GM19452 (cell line): ENCODE measurements at regions not wholly inside any gene's neighbourhood (a gene's known extent, or its start where the extent isn't known, plus 50 kb on each side); places are given as distances from the start of the nearest gene placed in this dataset.
"Not testable (repeated sequence)": the region's sequence is repeated elsewhere in the genome, so short reads cannot be mapped to it uniquely, and the experiment has no call there.

Experiments
- ATAC-seq: cut with Tn5 transposase; IDR thresholded peaks from one replicate; pipeline ENCODE4 v1.9.1; 2021; ENCODE audit not compliant: unreplicated experiment

DNA sequence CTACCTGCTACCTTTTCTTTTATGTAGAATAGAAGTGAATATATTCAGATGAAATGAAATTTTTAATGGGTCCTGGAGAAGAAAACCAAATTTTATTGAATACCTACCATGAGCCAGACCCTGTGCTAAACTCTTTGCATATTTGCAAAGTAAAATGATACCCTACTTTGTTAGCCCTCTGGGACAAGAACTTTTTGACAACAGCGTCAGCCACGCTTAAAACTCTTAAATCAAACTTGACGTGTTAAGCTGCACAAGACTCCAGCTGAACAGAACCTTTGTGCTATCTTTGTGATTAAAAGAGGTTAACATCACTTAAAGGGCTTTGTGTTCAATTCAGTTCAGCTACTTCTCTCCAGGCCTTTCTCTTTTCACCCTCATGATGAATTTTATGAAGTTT, 316.5 kb downstream of the MEX3B start:
- ATAC-seq: no peak

DNA sequence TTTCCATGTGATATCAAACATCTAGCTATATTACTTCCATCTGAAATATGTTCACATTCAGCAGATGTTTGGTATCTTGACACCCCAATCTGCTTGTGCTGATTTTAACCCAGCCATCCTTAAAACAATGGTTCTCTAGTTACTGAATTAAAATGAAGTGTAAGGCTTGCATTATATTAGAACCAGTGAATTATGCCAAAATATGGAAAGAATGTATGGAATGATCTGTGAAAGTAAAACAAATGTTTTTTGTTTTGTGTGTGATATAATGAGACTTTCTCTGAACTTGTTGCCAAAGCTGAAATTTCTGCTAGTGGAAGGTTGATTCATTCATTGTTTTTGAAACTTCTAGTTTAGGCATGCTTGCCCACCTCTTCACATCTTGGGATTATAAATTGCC, 317.1 kb downstream of the MEX3B start:
- ATAC-seq: no peak

DNA sequence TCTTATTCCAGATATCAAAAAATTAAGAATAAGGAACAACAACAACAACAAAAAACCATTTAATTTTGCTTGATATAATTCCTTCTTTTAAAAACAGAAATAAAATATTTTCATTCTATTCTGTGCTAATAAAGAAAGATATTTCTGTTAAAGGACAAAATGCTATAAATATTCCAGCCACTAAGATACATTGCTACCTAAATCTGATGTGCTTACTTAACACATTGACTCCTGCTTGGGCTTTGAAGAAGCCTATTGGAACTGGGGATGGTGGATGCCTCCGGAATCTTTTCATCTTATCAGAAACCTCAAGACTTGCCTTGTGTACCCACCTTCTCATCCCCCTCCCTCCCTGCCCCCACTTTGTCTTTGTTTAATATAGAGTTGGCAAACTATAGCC, 320.2 kb downstream of the MEX3B start:
- ATAC-seq: no peak

DNA sequence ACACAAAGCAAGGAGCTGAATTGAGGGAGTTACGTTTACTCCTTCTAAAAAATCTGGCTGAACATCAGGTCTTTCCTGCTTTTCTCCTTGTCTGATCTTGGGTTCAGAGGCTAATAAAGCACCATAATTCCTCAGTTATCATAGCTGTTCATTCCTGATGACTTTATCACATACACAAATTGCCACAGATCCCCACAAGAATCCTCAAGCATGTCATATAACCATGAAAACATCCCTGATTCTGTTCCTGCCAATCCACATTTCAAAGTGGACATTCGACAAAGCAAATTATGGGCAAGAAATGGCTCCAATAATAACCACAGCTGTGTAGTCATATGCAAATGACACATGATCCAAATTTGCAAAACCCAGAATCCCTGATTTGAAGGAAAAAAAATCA, 321.3 kb downstream of the MEX3B start:
- no peak for ATAC-seq

DNA sequence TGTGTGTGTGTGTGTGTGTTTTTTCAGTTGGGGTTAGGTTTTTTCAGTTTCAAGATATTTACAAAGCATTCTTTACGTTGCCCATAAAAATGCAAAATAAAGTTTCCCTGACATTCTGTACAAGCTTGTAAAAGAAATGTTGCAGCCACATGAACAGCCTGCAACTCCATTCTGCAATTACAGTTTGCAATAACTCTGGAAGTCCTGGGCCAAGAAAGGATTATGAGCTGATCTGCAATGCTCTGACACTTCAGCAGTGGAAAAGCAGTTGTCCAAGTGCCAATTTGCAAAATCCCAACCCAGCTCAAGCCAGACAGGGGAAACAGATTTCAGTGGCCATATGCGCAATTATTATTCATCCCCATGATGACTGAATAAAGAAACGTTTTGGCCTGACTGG, 322.1 kb downstream of the MEX3B start:
- ATAC-seq: no peak

DNA sequence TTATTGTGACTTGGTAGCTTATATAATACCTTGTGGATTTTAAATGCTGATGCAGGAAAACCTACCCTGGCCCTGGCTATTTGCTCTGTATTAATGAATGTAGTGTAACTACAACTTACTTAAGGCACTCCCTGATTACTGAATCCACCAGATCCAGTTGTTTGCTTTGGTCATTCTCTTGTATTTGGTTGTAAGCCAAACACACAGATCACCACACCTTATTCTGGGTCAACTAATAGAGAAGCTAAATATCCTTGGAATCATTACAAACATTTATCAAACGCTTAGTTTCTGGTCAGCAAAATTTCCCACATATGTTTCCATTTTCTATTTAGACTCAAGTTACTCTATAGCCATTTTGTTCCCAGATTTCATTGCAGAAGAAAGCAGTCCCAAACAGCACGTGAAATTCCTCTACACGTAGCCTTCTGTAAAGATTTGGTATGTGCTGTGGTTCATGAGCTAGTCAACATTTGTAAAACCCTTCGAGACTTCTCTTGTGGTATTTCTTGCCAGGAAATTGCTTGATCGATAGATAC, 322.6 kb downstream of the MEX3B start:
- ATAC-seq: no peak

DNA sequence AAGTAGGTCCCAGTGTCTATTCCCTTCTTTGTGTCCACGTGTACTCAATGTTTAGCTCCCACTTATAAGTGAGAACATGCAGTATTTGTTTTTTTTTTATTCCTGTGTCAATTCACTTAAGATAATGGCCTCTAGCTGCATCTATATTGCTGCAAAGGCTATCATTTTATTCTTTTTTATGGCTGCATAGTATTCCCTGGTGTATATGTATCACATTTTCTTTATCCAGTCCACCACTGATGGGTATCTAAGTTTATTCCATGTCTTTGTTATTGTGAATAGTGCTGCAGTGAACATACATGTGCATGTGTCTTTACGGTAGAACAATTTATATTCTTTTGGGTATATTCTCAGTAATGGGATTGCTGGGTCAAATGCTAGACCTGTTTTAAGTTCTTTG, 329.4 kb downstream of the MEX3B start:
- ATAC-seq: not testable (repeated sequence)

DNA sequence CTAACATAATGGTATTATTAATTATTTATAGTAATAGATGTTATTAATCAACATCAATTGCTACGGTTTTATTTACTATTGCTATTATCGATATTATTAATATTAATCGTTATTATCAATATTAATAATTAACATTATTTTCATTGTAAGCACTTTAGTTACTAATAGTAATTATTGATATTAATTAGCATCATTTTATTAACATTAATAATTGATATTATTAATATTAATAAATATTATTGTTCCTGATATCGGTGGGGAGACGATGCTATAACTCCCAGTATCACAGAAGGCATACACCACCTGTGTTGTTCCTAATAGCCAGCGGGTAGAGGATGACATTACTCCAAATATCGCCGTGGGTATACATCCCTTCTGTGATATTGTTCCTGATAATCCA, 335.5 kb downstream of the MEX3B start:
- ATAC-seq: no peak

DNA sequence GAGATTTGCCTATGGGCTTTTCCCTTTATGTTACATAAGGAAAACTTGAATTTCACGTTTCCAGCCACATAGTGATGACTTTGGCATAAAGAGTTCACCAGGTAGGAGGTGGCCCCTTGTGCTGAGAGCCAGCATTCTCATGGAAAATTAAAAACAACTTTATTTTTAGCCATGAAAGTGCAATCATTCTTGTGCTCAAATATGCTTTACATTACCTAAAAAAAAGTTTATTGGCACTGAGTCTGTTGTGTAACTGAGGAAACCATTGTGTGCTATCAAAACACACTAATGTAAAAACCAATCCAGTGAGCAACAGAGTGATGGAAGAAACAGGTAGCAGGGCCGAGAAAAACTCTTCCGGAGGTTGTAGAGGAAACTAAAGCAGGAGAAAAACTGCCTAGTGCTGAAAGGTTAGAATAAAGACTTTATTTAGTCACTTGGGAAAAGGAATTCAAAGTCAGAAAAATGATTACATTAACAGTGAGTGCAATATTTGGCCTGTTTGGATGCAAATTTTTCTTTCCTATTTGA, 332.9 kb upstream of the TMC3 start:
- not testable (repeated sequence) for ATAC-seq

DNA sequence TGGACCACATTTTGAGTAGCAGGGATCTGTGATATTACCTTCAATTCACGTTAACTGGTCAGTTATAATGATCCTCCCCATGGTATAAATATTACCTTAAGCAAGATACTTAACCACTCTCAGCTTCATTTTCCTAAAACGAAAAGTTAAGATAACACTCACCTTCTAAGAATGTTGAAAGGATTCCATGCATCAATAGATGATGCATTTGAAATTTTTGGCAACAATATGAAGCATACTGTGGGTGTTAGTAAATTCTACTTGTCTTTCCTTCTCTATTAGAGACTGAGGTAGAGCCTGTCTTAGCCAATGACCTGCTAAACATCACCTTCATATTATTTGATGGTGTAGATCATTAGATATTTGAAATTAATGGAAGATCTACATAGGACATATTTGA, 331.7 kb upstream of the TMC3 start:
- not testable (repeated sequence) for ATAC-seq

DNA sequence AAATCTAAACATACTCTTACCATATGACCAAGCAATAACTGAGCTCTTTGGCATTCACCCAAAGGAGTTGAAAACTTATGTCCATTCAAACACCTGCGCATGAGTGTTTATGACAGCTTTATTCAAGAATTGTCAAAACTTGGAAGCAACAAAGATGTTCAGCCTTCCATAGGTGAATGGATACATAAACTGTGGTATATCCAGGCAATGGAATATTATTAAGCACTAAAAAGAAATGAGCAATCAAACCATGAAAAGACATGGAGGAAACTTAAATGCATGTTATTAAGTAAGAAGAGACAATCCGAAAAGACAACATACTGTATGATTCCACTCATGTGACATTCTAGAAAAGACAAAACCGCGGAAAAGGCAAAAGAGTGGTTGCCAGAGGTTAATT, 312.0 kb upstream of the TMC3 start:
- ATAC-seq: no peak

DNA sequence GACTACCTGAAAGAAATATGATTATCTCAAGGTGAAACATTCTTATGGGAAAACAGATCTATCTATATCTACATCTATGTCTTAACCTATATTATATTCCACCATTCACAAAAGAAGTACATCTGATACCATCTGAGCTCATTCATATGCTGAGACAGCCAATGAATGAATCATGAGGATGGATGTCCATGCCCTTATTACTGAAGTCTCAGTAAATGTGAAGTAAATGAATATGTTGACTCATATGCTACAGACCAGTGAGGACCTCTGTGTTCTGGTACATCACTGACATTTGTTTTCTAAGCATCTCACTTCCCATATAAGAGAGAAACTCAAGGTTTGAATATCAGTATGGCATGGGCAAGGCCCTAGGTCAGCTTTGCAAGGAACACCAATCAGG, 311.2 kb upstream of the TMC3 start:
- no peak for ATAC-seq

DNA sequence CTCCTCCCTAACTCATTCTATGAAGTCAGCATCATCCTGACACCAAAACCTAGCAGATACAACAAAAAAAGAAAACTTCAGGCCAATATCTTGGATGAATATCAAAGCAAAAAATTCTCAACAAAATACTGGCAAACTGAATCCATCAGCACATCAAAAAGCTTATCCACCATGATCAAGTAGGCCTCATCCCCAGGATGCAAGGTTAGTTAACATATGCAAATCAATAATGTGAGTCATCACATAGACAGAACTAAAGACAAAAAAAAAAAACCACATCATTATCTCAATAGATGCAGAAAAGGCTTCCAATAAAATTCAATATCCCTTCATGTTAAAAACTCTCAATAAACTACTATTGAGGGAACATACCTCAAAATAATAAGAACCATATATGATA, 306.8 kb upstream of the TMC3 start:
- no peak for ATAC-seq

DNA sequence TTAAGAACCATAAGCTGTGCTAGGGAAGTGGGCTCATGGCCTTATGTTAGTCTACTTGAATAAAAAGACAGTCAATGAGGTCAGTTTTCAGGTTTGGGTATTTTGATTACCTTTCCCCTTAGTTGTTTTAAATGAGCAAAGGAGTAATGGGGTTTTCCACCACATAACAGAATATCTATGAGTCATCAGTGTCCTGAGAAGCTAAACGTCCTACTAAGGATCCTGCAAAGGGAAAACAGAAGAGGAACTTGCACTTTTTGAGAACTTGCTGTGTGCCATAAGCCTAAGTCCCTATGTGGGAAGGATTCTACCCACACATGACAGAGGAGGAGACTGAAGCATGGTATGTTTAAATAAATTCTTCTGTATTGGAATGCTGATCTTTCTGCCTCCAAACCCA, 292.8 kb upstream of the TMC3 start:
- no peak for ATAC-seq

DNA sequence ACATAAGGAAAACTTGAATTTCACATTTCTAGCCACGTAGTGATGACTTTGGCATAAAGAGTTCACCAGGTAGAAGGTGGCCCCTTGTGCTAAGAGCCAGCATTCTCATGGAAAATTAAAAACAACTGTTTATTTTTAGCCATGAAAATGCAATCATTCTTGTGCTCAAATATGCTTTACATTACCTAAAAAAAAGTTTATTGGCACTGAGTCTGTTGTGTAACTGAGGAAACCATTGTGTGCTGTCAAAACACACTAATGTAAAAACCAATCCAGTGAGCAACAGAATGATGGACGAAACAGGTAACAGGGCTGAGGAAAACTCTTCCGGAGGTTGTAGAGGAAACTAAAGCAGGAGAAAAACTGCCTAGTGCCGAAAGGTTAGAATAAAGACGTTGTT, 287.0 kb upstream of the TMC3 start:
- ATAC-seq: no peak

DNA sequence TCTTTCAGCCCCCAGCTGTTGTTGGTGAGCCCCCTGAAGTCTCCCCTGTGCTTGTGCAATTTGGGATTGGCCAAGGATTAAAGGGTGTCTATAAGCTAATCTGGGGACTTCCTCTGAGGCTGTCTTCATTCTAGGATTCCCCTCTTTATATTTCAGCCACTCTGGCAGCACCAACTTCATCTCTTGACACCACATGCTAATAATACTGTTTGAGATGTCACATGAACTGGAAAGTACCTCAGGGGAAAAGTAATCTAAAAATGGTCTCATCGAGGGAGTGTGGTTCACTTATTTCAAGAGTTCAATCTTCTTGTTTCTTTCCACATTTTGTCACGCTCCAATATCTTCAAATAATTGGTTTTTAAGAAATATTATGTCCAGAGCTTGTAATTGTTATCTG, 279.2 kb upstream of the TMC3 start:
- no peak for ATAC-seq

DNA sequence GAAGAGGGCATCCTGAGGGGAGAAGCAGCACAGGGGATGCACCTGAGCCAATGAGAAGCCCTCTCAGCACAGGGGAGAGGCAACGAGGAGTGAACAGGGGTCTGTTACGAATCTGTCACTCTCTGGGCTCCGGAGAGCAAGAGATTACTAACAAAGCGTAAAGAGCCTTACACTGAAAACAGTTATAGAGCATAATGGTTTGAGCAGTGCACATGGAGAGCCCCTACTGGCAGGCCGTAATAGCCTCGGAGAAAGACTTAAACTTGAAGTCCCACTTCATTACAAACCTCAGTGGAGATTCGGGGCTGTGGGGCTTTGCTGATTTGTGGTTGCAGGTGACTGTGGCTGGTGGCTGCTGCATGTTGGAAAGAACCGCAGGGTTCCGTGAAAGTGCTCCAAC, 271.5 kb upstream of the TMC3 start:
- ATAC-seq: no peak

DNA sequence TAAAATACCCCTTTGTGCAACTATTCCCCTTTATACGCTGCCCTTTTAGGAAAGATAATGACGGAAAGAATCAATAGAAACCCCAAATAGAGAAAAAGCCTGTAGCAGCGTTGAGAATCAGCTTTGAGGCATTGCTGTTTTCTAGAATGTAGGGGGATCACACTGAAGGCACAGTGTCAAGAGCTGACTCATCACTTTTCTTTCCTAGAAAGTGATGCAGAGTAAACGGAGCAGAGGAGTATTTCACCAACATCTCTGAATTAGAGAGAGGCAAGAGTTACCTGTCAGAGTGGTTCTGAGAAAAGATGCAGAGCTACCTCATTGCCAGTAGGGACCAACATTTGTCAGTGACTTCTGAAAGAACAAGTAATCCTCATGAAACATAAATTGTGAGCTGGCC, 269.8 kb upstream of the TMC3 start:
- no peak for ATAC-seq

DNA sequence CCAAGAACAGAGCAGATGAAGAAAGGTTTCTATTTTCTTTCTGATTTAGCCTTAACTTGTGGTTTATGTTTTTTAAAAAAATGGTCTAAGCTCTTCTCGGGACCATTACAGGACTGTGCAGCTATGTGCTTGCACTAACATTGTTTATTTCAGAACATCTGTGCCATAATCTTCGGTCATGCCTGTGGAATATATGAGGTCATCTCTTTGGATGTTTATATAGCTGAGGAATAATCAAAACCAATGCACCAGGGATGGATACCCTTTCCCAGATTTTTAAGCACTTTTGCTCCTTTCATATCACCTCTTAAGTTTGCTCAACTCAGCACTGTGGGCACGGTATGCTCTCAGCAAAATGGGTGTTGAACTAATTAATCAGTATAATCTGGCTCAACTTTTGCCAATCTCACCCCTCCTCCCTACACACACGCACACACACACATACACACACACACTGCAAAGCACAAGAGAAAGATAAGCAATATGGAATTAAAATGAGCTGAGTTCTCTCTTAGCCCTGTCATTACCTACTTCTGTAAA, 268.5 kb upstream of the TMC3 start:
- ATAC-seq: no peak

DNA sequence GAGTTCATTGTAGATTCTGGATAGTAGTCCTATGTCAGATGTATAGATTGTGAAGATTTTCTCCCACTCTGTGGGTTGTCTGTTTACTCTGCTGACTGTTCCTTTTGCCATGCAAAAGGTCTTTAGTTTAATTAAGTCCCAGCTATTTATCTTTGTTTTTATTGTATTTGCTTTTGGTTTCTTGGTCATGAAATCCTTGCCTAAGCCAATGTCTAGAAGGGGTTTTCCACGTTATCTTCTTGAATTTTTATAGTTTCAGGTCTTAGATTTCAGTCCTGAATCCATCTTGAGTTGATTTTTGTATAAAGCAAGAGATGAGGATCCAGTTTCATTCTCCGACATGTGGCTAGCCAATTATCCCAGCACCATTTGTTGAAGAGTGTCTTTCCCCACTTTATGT, 262.1 kb upstream of the TMC3 start:
- ATAC-seq: not testable (repeated sequence)

DNA sequence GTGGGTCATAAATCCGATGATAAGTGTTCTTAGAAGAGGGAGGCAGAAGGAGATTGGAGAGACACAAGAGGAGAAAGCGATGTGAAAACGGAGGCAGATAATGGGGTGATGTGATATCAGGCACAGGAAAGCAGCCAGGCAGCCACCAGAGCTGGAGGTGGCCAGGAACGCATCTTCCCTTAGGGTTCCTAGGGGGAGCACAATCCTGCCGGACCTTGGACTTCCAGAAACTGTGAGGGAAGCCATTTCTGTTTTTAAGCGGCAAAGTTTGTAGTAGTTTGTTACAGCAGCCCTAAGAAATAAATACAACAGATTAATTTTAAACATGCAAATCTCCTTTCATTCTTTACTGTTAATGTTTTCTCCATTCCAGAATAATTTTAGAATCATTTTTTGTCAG, 259.9 kb upstream of the TMC3 start:
- no peak for ATAC-seq

DNA sequence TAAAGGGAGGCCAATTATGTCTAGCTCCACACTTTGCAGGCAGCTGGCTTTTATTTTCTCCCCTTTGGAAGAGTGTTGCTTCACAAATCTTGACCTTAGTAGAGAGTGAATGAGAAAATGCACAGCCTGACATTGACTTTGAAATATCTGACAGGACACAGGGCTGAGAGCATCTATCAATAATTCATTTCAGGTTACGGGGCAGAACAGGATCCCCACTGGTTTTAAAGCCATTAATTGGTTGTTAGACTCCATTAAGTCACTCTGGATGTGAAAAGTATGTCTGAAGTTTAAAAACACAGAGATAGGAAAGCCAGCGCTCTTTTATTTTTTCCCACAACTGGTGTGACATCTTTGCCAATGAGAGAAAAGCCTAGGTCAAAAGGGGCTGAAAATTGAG, 251.9 kb upstream of the TMC3 start:
- no peak for ATAC-seq

DNA sequence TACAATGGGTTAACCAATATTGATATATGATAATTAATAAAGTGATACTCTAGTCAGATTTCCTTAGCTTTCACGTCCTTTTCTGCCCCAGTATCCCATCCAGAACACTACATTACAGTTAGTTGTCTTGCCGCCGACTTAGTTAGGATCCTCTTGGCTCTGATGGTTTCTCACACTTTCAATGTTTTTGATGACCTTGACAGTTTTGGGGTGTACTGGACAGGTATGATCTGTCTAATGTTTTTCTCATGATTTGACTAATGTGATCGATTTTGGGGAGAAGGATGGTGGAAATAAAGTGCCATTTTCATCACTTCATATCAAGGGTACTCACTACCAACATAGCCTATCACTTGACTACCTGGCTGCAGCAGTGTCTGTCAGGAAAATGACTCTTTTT, 245.0 kb upstream of the TMC3 start:
- ATAC-seq: no peak
